ENCODE measurements at regions not wholly inside any gene's neighbourhood (a gene's known extent, or its start where the extent isn't known, plus 50 kb on each side); places are given as distances from the start of the nearest gene placed in this dataset.

DNA sequence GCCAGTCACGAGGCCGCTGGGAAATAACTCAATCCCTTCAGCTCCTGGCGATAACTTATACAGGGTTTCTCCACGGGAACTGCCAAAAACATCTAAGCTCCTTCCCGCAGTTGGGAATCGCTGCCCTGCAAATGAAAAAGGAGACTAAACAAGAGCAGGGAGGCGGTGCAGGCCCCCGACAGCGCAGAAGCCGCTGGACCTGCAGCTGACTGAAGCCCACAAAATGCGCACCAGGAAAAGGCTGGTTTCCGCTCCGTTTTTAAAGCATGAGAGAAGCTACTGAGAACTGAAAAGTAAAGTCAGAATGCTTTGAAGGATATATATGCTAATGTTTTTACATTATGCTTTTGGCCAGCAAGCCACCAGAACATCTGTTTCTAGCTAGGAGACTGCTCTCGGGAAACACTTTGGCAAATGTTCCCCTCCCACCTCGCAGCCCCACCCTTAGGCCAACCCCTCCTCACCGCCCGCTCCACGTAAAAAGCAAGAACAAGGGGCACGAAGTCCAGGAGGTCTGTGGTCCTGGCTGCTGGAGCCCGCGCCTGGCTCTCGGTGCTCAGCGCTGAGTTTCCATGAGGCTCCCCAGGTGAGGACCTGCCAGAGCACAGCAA is 90.5 kb downstream of the SOD2 start:
- dilution Hi-C loops (cut with MboI; ENCODE audit: extremely low pct_ligation_motif_present, low sequenced_read_pairs): no loop called here
- Histone ChIP-seq H2AFZ (ENCODE audit: control insufficient read depth, low read length) (no peak overlapping the region), H3K4me1 (ENCODE audit: control insufficient read depth, extremely low read depth, insufficient read depth, low read length) (no peaks in the 10 kb centered on the region), H3K4me2 (ENCODE audit: control insufficient read depth, extremely low read depth, insufficient read depth, low read depth, low read length) (no peak overlapping the region), H3K79me2 (ENCODE audit: control insufficient read depth, insufficient read depth, low read length) (no peaks in the 10 kb centered on the region), H3K9me3 (ENCODE audit: control insufficient read depth, low read depth, low read length) (no peaks in the 10 kb centered on the region), H3K9me1 (ENCODE audit: control insufficient read depth, extremely low read depth, insufficient read depth, low read length) (no peaks in the 10 kb centered on the region), H3K36me3 (ENCODE audit: control insufficient read depth in 2 of 2, extremely low read depth in 1 of 2, insufficient read depth in 2 of 2, low read length in 2 of 2) (no peaks in the 10 kb centered on the region), H4K20me1 (ENCODE audit: control insufficient read depth, extremely low read depth, insufficient read depth, low read length) (no peaks in the 10 kb centered on the region), H3K4me3 (ENCODE audit: control insufficient read depth in 2 of 3, extremely low read depth in 1 of 3, insufficient read depth in 2 of 3, low read depth in 1 of 3, low read length in 3 of 3) (no peak overlapping the region), H3K27ac (ENCODE audit: control insufficient read depth, insufficient read depth, low read length) (no peak overlapping the region), H3K9ac (ENCODE audit: control insufficient read depth, extremely low read depth, insufficient read depth, low read length) (no peak overlapping the region), H3K27me3 (ENCODE audit: control insufficient read depth, extremely low read depth, insufficient read depth, low read length) (peaks cover 5% of the 10 kb centered on the region)
- DNase-seq (ENCODE audit: low read depth, low spot score) (no peak), FAIRE-seq (no peak)
- TF ChIP-seq, protein P1, sequence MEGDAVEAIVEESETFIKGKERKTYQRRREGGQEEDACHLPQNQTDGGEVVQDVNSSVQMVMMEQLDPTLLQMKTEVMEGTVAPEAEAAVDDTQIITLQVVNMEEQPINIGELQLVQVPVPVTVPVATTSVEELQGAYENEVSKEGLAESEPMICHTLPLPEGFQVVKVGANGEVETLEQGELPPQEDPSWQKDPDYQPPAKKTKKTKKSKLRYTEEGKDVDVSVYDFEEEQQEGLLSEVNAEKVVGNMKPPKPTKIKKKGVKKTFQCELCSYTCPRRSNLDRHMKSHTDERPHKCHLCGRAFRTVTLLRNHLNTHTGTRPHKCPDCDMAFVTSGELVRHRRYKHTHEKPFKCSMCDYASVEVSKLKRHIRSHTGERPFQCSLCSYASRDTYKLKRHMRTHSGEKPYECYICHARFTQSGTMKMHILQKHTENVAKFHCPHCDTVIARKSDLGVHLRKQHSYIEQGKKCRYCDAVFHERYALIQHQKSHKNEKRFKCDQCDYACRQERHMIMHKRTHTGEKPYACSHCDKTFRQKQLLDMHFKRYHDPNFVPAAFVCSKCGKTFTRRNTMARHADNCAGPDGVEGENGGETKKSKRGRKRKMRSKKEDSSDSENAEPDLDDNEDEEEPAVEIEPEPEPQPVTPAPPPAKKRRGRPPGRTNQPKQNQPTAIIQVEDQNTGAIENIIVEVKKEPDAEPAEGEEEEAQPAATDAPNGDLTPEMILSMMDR (optimal IDR thresholded peaks at IDR 0.05 in 1 of 3, IDR thresholded peaks at IDR 0.05 in 1 of 3, conservative IDR thresholded peaks at IDR 0.05 in 1 of 3; ENCODE audit: extremely low read depth in 1 of 3, insufficient read depth in 2 of 3, low read length in 3 of 3): no peak
- TF ChIP-seq EZH2 (IDR thresholded peaks at IDR 0.05; ENCODE audit: low read length): no peak

DNA sequence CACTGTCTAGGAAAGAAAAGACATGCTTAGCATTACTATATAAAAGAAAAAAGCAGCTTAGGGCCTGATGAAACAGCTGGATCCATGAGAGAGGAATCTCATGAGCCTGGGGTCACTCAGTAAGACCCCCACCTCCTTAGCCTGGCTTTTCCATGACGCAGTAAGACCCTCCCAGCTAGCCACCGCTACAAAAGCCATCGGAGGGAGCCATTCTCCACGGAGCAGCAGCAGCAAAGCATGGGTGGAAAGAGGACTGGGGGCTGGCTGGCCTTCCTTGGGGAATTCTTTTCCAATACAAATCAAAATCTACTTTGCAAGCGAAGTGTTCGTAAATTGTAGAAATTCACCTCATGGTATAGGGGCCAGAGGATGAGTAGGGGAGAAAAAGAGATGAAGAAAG is 91.8 kb downstream of the SOD2 start:
- Histone ChIP-seq H3K4me1 (ENCODE audit: control insufficient read depth, extremely low read depth, insufficient read depth, low read length) (no peaks in the 10 kb centered on the region), H3K4me3 (ENCODE audit: control insufficient read depth in 2 of 3, extremely low read depth in 1 of 3, insufficient read depth in 2 of 3, low read depth in 1 of 3, low read length in 3 of 3) (no peak overlapping the region), H3K79me2 (ENCODE audit: control insufficient read depth, insufficient read depth, low read length) (no peaks in the 10 kb centered on the region), H3K9ac (ENCODE audit: control insufficient read depth, extremely low read depth, insufficient read depth, low read length) (no peak overlapping the region), H3K4me2 (ENCODE audit: control insufficient read depth, extremely low read depth, insufficient read depth, low read depth, low read length) (no peak overlapping the region), H3K9me3 (ENCODE audit: control insufficient read depth, low read depth, low read length) (no peaks in the 10 kb centered on the region), H3K36me3 (ENCODE audit: control insufficient read depth in 2 of 2, extremely low read depth in 1 of 2, insufficient read depth in 2 of 2, low read length in 2 of 2) (no peaks in the 10 kb centered on the region), H2AFZ (ENCODE audit: control insufficient read depth, low read length) (no peak overlapping the region), H4K20me1 (ENCODE audit: control insufficient read depth, extremely low read depth, insufficient read depth, low read length) (no peaks in the 10 kb centered on the region), H3K27ac (ENCODE audit: control insufficient read depth, insufficient read depth, low read length) (no peak overlapping the region), H3K27me3 (ENCODE audit: control insufficient read depth, extremely low read depth, insufficient read depth, low read length) (peaks cover 5% of the 10 kb centered on the region), H3K9me1 (ENCODE audit: control insufficient read depth, extremely low read depth, insufficient read depth, low read length) (no peaks in the 10 kb centered on the region)
- FAIRE-seq (no peak), DNase-seq (ENCODE audit: low read depth, low spot score) (no peak)
- TF ChIP-seq, protein P1 (optimal IDR thresholded peaks at IDR 0.05 in 1 of 3, IDR thresholded peaks at IDR 0.05 in 1 of 3, conservative IDR thresholded peaks at IDR 0.05 in 1 of 3; ENCODE audit: extremely low read depth in 1 of 3, insufficient read depth in 2 of 3, low read length in 3 of 3): no peak
- no peak for TF ChIP-seq EZH2 (IDR thresholded peaks at IDR 0.05; ENCODE audit: low read length)
- dilution Hi-C loops (cut with MboI; ENCODE audit: extremely low pct_ligation_motif_present, low sequenced_read_pairs): no loop called here

Measured in keratinocyte (primary cell).